Lower lobe of right lung (tissue), 2 donors: ENCODE measurements at regions not wholly inside any gene's neighbourhood (a gene's known extent, or its start where the extent isn't known, plus 50 kb on each side); places are given as distances from the start of the nearest gene placed in this dataset.

Experiments
- ATAC-seq, 2 donors: fragments of 200-7000 bp; cut with Tn5 transposase; one replicate each; pipeline ENCODE4 v1.9.1; 2020 to 2022; ENCODE audit warnings: mild to moderate bottlenecking in 2 of 2, moderate library complexity in 2 of 2
- DNase-seq: peaks from one replicate; pipeline ENCODE4 v3.0.0-alpha.2; 2020
- H3K27ac ChIP-seq: fragments of 200-600 bp; one replicate; pipeline ENCODE4 v1.8.0; 2022
- H3K27me3 ChIP-seq: fragments of 200-600 bp; one replicate; pipeline ENCODE4 v1.8.0; 2022; ENCODE audit warnings: low read depth
- H3K36me3 ChIP-seq: fragments of 200-600 bp; one replicate; pipeline ENCODE4 v1.8.0; 2022; ENCODE audit warnings: mild to moderate bottlenecking
- H3K4me1 ChIP-seq: fragments of 200-600 bp; one replicate; pipeline ENCODE4 v1.8.0; 2022
- H3K4me3 ChIP-seq: fragments of 200-600 bp; one replicate; pipeline ENCODE4 v1.8.0; 2022; ENCODE audit warnings: mild to moderate bottlenecking
- H3K9me3 ChIP-seq: fragments of 200-600 bp; one replicate; pipeline ENCODE4 v1.8.0; 2022
- CTCF ChIP-seq: fragments of 200-600 bp; IDR thresholded peaks from one replicate; pipeline ENCODE4 v1.8.0; 2022; ENCODE audit warnings: antibody characterized with exemption, mild to moderate bottlenecking
- intact Hi-C: fragments of 100-400 bp; cut with DNase I; formaldehyde crosslinking; loops from one replicate; pipeline ENCODE4 v1.11.0; 2022
- donor health status: DM: no; HTN: yes; CAD: no; lungs with severe emphysema.

GRCh38 chr5:118173340-118173739, 815.0 kb downstream of the DTWD2 start:
- Histone ChIP-seq H3K4me1 (no peaks in the 10 kb centered on the region), H3K27me3 (no peaks in the 10 kb centered on the region), H3K36me3 (no peaks in the 10 kb centered on the region), H3K9me3 (no peaks in the 10 kb centered on the region), H3K27ac (no peak overlapping the region), H3K4me3 (no peak overlapping the region)
- ATAC-seq (no peak), DNase-seq (no peak)
- intact Hi-C loops: no loop called here
- TF ChIP-seq CTCF: no peak

GRCh38 chr5:118165619-118166018, 822.7 kb downstream of the DTWD2 start:
- H3K4me1 ChIP-seq: no peaks in the 10 kb centered on the region
- H3K4me3 ChIP-seq: no peak overlapping the region
- no peaks in the 10 kb centered on the region for H3K36me3 ChIP-seq
- ATAC-seq (no peak), DNase-seq (no peak)
- no peaks in the 10 kb centered on the region for H3K27me3 ChIP-seq
- intact Hi-C loops: no loop called here
- H3K27ac ChIP-seq: no peak overlapping the region
- no peaks in the 10 kb centered on the region for H3K9me3 ChIP-seq
- TF ChIP-seq CTCF: no peak

GRCh38 chr5:118156181-118156580, 832.2 kb downstream of the DTWD2 start:
- no peak for ATAC-seq
- Histone ChIP-seq H3K4me1 (no peaks in the 10 kb centered on the region), H3K4me3 (no peak overlapping the region), H3K27ac (no peak overlapping the region), H3K36me3 (no peaks in the 10 kb centered on the region), H3K9me3 (no peaks in the 10 kb centered on the region), H3K27me3 (no peaks in the 10 kb centered on the region)
- no peak for DNase-seq
- intact Hi-C loops: no loop called here
- TF ChIP-seq CTCF: no peak

- Histone ChIP-seq H3K27ac (no peak overlapping the region), H3K4me3 (no peak overlapping the region), H3K27me3 (no peaks in the 10 kb centered on the region), H3K36me3 (no peaks in the 10 kb centered on the region), H3K9me3 (no peaks in the 10 kb centered on the region), H3K4me1 (no peaks in the 10 kb centered on the region)
- intact Hi-C loops: no loop called here
- no peak for TF ChIP-seq CTCF
- DNase-seq (no peak), ATAC-seq (no peak)
These were observed 841.5 kb downstream of the DTWD2 start for GRCh38 chr5:118146824-118147223.

- no peak overlapping the region for H3K4me3 ChIP-seq
- H3K27ac ChIP-seq: no peak overlapping the region
- no peak for TF ChIP-seq CTCF
- ATAC-seq: no peak
- DNase-seq: no peak
- H3K27me3 ChIP-seq: no peaks in the 10 kb centered on the region
- no peaks in the 10 kb centered on the region for H3K4me1 ChIP-seq
- intact Hi-C loops: no loop called here
- no peaks in the 10 kb centered on the region for H3K36me3 ChIP-seq
- H3K9me3 ChIP-seq: no peaks in the 10 kb centered on the region
These were observed 843.8 kb downstream of the DTWD2 start for GRCh38 chr5:118144540-118144939.

GRCh38 chr5:118139361-118139760, 849.0 kb downstream of the DTWD2 start:
- H3K9me3 ChIP-seq: no peaks in the 10 kb centered on the region
- no peak for ATAC-seq
- H3K36me3 ChIP-seq: no peaks in the 10 kb centered on the region

More at GRCh38 chr5:118139361-118139760, 849.0 kb downstream of the DTWD2 start:
- intact Hi-C loops: no loop called here
- TF ChIP-seq CTCF: no peak
- no peaks in the 10 kb centered on the region for H3K27me3 ChIP-seq
- H3K27ac ChIP-seq: no peak overlapping the region
- H3K4me3 ChIP-seq: no peak overlapping the region
- no peaks in the 10 kb centered on the region for H3K4me1 ChIP-seq
- no peak for DNase-seq
